ENCODE measurements at regions not wholly inside any gene's neighbourhood (a gene's known extent, or its start where the extent isn't known, plus 50 kb on each side); places are given as distances from the start of the nearest gene placed in this dataset.
"Not testable (repeated sequence)": the region's sequence is repeated elsewhere in the genome, so short reads cannot be mapped to it uniquely, and the experiment has no call there.

DNA sequence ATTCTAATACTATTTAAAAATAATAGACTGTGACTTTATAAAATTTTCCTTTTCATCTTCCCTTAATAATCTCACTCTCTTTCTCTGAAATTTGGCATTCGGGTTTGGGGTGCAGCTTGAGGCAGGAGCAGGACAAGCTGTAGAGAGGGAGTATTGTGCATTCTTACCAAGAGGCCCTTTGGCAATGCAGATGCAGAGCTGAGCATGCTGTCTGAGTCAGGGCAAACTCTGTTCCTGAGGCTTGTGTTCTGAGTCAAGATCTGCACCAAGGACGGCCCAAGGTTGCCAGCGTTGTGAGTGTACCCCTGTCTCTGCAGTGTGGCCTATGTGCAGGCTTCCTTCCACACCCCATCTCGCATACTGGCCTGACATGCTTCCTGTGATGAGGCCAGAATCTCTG lies 343.8 kb upstream of the FRG2C start:
- DNase-seq (ENCODE audit: low read depth in 2 of 2), result no peak

DNA sequence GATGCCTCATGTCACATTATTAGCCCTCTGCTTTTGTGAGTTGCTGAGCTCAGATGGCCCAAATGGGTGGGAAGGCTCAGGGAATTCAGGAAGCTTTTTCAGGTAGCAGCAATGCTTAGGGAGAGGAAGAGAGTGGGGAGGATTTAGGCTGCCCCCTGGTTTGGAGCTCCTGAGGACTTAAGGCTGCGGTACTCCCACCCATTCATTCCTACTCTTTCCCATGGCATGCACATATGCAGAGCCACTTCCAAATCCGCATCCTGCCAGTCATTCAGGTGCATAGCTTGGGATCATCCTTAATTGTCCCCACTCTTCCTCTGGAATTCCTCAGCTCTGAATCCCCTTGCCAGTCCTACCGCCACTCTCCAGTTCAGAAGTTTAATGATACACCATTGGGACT lies 343.1 kb upstream of the FRG2C start:
- DNase-seq (ENCODE audit: low read depth in 2 of 2), result no peak

DNA sequence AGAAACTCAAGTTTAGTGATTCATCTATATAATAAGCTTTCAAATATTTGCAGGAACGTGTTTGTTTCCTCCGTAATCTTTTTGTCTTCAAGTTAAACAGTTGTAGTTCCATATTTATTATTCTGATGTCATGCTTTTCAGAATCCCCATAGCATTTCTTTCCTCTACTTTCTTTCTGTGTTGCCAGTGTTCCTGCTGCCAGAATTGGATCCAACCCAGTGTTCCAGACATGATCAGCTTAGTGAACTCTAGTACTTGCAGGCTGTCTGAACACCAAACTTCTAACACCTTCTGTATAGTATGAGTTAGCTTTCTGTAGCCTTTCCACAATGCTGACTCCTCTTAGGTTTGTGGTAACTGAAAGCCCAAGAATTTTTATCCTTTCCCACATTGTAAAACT lies 340.2 kb upstream of the FRG2C start:
- DNase-seq (ENCODE audit: low read depth in 2 of 2), result not testable (repeated sequence)

GRCh38 chr3:75325716-75326115 lies 338.4 kb upstream of the FRG2C start:
- no peak for DNase-seq (ENCODE audit: low read depth in 2 of 2)

DNA sequence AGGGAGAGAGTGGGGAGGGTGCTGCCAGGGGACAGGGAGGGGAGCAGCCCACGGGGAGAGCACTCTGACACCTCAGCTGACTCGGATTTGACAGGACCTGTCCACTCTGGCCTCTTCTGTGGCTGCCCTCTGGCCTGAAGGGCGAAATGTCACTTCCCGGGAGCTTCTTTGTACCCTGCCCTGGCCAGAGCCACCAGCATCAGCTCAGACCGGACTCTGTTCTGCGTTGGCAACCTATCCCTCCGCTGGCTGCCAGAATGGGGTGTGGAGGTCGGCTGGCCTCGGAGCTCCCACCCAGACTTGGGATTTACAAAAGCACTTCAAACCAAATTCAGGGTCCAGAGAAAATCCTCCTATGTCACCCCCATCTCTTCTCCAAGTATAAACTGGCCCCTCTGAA lies 336.7 kb upstream of the FRG2C start:
- DNase-seq (ENCODE audit: low read depth in 2 of 2), result no peak

DNA sequence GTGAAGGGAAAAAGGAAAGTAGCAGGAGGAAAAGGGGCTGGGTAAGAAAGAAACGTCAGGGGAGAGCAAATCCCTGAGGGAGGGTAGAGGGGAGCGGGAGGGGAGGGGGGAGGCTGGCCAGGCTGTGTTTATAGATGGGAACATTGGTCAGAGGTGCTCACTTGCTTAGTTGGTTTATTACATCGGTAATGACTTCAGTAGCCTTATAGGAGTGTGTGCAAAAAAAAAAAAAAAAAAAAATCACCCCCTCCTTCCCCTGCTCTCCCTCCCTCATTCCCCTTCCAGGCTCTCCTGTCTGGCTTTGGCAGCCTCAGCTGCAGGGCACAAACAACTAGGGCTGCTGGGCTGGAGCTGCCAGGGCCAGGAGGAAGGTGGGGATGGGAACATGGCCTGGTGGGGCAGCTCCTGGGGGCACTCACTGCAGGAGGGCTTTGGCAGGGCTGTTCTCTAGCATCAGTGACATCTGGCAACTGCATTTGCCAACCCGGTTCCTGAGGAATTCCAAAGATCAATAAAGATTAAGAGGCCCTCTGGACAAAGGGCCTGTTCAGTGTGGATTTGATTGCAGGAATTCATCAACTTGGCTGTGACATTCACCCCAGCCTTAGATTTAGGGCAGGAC lies 334.5 kb upstream of the FRG2C start:
- no peak for DNase-seq (ENCODE audit: low read depth in 2 of 2)

DNA sequence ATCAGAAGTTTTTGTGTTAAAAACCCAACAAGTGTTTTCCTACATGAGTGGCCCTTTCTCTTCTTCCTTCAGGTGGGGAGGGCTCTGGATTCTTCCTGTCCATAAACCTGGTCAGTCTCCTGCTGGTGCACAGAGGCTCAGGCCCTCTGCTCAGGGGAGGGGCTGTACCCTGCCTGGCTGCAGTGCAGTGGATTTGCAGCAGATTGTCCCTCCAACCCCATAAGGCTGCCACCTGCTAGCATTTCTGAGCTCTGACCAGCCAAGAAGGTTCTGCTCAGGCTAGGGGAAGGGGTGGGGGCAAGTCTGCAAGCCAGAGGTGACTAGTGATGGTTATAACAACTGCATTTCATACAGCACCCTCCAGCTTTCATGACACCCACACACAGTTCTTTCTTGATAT lies 333.7 kb upstream of the FRG2C start:
- DNase-seq (ENCODE audit: low read depth in 2 of 2), result not testable (repeated sequence)

GRCh38 chr3:75332090-75332489 lies 332.0 kb upstream of the FRG2C start:
- DNase-seq (ENCODE audit: low read depth in 2 of 2), result not testable (repeated sequence)

GRCh38 chr3:75332794-75333193 lies 331.3 kb upstream of the FRG2C start:
- DNase-seq (ENCODE audit: low read depth in 2 of 2), result no peak

- no peak for DNase-seq (ENCODE audit: low read depth in 2 of 2)
These were observed 329.8 kb upstream of the FRG2C start for GRCh38 chr3:75334299-75334698.

DNA sequence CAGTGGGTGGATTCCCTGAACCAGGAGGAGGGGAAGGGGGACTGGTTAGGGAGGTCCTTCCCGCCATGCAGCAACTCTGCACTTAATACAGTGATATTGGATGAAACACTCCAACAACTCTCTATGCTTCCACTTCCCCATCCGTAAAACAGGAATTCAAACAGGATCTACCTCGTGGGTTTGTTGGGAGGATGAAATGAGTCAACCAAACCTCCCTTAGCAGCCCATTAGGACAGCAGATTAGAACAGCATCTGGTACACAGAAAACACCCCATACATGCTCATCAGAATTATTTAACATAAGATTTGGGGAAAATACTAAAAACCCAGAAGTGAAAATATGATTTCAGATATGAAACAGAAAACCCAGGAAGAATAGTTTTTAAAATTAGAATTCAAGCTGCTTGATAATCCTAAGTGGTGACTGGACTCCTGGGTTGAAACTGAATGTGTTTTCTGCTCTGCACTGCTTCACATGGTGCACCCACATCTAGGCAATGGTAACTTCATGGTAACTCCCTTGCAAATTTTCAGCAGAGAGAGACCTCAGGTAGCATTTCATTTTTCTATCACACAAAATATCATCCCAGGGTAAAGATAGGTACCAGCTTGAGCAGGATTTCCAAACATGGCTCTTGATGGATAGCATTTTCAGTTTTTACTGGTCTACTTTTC lies 326.8 kb upstream of the FRG2C start:
- no peak for DNase-seq (ENCODE audit: low read depth in 2 of 2)

DNA sequence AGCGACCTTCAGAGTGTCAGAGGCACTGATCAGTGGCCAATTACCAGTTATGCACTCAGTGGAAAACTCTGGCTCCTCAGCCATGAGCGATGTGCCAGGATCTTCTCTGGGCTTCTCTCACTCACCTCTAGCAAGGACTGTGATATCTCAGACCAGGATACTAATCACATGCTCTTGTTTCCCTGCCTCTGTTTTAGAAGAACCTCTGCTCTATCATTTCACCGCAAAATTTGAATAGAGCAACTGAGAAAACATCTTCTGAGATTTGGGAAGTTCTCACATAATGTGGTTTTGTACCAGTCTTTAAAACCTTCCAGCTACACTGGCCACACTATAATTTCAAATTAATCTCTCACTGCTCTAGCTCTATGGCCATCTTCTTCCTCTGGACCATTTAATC lies 325.8 kb upstream of the FRG2C start:
- DNase-seq (ENCODE audit: low read depth in 2 of 2), result no peak

- no peak for DNase-seq (ENCODE audit: low read depth in 2 of 2)
These were observed 322.6 kb upstream of the FRG2C start for GRCh38 chr3:75341324-75342067.

DNA sequence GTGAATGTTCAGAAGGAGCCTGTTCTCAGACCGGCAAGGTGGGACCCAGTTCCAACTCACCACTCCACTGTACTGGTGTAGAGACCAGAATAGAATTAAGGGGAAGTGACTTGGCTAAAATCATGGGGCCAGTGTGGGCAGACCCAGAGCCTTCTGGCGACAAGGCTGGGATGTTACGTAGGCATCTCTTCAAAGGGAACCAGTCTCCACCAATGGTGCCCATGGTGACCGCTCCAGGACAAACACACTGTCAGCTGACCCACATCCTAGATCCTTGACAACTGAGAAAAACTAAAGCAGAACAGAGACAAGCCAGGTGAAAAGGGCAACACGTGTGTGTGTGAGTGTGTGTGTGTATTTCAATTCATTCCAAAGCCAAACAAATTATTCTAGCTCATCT lies 321.7 kb upstream of the FRG2C start:
- no peak for DNase-seq (ENCODE audit: low read depth in 2 of 2)

GRCh38 chr3:75350536-75350935 lies 313.6 kb upstream of the FRG2C start:
- not testable (repeated sequence) for DNase-seq (ENCODE audit: low read depth in 2 of 2)

DNA sequence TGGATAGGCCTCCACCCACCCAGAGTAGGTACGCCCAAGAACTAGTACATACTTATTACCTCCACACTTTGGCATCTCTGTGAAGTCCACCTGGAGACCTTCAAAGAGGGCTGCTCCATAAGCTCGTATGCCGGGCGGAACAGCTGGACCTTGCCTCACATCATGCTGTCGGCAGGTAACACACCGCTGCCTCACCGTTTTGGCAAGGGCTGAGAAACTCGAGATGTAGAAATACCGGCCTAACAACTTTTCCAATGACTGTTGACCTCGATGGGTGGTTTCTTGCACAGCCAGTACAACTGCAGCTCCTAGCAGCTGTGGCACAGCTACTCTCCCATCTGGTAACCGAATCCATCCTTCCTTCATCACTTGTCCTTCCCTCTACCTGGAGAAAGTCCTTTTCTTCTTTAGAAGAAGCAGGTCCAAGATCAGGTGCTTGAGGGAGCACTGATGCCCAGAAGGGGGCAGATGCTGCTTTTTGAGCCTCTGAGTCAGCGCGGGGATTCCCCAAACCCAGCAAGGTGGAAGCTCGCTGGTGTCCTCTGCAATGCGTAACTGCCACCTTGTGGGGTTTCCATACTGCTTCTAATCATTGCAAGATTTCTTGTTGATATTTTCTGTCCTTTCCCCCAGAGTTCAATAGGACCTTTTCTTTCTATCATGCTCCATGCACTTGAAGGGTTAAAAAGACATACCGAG lies 301.9 kb upstream of the FRG2C start:
- not testable (repeated sequence) for DNase-seq (ENCODE audit: low read depth in 2 of 2)

- not testable (repeated sequence) for DNase-seq (ENCODE audit: low read depth in 2 of 2)
These were observed 291.2 kb upstream of the FRG2C start for GRCh38 chr3:75372964-75373363.

DNA sequence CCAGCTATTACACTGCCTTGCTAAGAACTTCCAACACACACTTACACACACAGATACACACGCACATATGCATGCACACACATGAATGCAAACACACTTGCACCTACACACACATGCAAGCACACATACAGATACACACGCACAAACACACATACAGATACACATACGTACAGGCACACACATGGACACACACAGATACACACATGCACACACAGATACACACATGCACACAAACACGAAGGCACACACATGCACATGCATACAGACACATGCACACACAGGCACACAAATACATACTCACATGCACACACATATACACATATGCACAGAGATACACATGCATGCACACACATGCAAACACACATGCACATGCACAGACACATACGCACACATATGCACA lies 284.3 kb upstream of the FRG2C start:
- DNase-seq (ENCODE audit: low read depth in 2 of 2), result not testable (repeated sequence)

- no peak for DNase-seq (ENCODE audit: low read depth in 2 of 2)
These were observed 283.8 kb upstream of the FRG2C start for GRCh38 chr3:75380276-75380771.

- DNase-seq (ENCODE audit: low read depth in 2 of 2), result not testable (repeated sequence)
These were observed 280.1 kb upstream of the FRG2C start for GRCh38 chr3:75384016-75384415.

- not testable (repeated sequence) for DNase-seq (ENCODE audit: low read depth in 2 of 2)
These were observed 275.5 kb upstream of the FRG2C start for GRCh38 chr3:75388486-75389124.

DNA sequence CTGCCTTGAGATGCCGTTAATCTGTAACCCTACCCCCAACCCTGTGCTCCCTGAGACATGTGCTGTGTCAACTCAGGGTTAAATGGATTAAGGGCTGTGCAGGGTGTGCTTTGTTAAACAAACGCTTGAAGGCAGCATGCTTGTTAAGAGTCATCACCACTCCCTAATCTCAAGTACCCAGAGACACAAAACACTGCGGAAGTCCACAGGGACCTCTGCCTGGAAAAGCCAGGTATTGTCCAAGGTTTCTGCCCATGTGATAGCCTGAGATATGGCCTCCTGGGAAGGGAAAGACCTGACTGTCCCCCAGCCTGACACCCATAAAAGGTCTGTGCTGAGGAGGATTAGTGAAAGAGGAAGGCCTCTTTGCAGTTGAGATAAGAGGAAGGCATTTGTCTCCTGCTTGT lies 270.8 kb upstream of the FRG2C start:
- DNase-seq (ENCODE audit: low read depth in 2 of 2), result not testable (repeated sequence)
